ENCODE measurements at regions not wholly inside any gene's neighbourhood (a gene's known extent, or its start where the extent isn't known, plus 50 kb on each side); places are given as distances from the start of the nearest gene placed in this dataset.

DNA sequence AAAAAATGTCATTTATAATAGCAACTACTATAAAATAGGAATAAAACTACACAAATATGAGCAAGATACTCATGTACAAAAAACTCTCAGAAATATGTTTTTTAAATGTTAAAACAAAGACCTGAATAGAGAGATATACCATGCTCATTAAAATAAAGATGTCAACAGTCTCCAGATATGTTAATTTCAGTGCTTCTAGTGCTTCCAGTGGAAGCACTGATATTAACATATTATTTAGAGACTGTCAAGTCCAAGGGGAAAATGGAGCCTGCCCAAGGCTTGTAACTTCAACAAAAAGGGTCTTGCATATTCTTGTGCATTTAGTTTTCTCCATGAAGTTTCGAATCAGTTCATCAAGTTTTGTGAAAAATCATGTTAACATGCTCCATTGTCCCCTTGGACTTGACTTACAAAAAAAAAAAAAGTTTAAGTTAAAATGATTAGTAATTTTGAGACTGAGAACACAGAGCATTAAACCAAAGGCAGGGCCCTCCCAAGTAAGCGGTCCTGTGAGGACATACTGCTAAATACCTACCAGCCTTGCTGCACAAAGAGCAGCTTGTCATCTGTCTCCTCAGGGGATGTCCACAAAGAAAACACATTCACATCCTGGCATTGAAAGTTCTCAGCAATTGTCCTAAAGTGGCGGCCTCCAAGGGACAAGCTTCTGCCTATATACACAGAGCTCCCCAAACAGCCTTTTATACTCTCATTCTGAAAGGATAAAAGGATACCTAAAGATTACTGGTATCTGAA, 501.9 kb upstream of the CHAC2 start:
- no peak for TF ChIP-seq CTCF (IDR thresholded peaks at IDR 0.05)
- no peak for TF ChIP-seq POLR2A (IDR thresholded peaks at IDR 0.05)
- no peak for TF ChIP-seq POLR2AphosphoS5 (IDR thresholded peaks at IDR 0.05)

Data from suprapubic skin (tissue), 4 donors.